GM18505 (cell line): ENCODE measurements at regions not wholly inside any gene's neighbourhood (a gene's known extent, or its start where the extent isn't known, plus 50 kb on each side); places are given as distances from the start of the nearest gene placed in this dataset.
"Not testable (repeated sequence)": the region's sequence is repeated elsewhere in the genome, so short reads cannot be mapped to it uniquely, and the experiment has no call there.

Source experiments
- ATAC-seq: cut with Tn5 transposase; IDR thresholded peaks from one replicate; pipeline ENCODE4 v1.9.1; 2021; ENCODE audit not compliant: unreplicated experiment
- POLR2A ChIP-seq: IDR thresholded peaks from 4 replicates; pipeline ENCODE4 v1.6.1; 2011; ENCODE audit warnings: borderline replicate concordance; ENCODE audit not compliant: insufficient read depth, insufficient read length; ENCODE audit errors: extremely low read depth

DNA sequence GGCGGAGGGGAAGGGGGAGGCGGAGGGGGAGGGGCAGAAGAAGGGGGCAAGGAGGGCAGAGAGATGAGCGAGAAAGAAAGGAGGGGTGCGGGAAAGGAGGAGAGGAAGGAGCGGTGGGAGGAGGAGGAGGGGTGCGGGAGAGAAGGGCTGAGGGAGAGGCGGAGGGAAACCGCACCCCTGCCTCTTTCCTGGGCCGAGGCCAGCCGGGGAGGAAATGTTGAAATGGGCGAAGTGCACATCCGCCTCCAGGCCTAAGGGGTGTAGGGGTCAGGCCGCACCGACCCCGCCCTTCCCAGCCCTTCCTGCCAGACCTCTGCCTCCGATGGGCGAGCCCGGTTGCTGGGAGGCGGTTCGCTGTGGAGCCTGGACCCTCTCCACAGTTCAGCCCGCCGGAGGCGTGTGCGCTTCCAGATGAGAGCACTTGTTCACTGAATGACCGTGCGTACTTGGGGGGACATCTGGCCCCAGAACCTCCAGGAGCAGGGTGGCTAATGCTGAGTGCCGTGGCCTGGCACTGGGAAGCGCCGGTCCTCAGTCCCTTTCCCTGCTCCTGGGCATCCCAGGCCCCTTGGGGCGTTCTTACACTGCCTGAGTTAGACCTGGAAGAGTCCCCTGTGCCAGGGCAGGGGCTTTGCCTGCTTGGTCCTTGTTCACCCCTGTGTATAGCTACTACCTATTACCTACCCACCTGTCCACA, 110.3 kb upstream of the KLF13 start:
- TF ChIP-seq POLR2A = peak; percentile 63
- peak; percentile 37 for ATAC-seq

DNA sequence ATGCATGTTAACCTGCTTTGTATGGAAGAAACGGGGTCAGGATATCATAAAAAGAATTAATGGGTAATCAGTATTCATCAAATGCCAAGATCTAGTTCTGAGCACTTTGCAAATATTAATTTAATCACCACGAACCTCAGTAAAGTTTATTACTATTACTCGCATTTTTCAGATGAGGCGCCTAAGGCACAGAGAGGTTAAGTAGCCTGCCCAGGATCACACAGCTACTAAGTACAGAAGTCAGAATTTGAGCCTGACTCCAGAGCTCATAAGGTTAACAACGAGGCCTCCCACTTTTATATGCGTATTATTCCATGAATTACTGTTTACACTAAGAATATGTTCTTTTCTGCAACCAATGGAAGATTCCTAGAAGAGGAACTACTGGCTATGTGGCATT, 109.6 kb upstream of the KLF13 start:
- ATAC-seq = no peak
- TF ChIP-seq POLR2A = no peak

DNA sequence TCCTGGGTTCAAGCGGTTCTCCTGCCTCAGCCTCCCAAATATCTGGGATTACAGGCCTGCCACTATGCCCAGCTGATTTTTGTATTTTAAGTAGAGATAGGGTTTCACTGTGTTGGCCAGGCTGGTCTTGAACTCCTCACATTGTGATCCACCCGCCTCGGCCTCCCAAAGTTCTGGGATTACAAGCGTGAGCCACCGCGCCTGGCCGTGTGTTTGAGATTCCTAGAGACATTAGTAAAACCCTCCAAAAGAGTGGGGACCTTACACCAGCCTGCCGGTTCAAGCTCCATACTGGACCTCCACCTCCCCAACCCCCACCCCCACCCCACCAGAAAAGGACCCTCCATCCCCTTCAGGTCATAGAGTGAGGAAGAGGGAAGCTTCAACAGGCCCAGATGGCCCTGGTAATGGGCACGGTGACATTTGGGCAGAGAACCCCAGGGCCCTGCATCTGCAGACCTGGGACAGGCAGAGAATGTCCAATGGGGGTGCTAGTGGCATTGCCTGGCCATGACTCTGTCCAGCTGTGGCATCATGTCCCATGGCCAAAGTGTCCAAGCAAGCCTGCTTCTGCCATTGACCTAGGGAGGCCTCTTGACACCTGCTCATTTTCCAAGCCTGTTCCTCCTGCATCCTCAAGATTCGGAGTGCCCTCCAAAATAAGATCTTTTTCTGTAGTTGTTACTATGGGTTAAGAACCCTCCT, 108.9 kb upstream of the KLF13 start:
- TF ChIP-seq POLR2A = peak; percentile 19
- ATAC-seq = no peak

DNA sequence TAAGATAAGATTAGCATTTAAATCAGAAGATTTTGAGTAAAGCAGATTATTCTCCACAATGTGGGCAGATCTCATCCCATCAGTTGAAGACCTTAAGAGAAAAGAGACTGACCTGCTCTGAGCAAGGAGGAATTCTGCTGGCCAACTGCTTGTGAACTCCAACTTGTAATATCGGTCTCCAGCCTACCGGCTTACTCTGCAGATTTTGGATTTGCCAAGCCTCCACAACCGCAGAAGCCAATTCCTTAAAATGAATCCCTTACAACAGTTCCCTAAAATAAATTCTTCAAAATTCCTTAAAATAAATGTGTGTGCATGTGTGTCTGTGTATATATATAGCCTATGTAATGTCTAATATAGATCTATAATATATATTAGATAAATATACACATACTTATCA, 107.4 kb upstream of the KLF13 start:
- ATAC-seq = no peak

DNA sequence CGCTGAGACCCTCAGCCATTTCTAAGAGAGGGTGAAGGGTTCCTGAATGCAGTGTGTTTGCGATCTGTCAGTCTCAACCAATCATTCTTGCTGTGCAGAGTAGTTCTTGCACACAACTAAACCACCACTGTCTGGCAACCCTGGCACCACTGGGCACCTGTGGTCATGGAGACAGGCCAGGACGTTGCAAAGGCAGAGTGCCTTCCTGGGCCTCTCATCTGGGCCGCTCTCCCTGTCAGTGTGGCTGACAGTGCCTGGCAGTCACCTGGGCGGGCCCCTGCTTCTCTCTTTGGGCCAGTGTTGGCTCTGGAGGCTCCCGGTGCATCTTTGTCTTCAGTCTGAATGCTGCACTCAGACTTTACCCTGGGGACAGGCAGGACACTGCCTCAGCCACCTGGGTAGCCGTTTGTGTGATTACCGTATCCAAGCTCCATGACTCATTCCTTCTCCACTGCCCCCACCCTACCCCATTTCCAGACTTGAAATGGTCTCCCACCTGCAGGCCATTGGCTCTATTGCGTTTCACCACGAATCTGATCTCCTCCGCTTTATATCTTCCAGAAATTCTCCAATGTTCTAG, 104.6 kb upstream of the KLF13 start:
- no peak for ATAC-seq
- no peak for TF ChIP-seq POLR2A

More for the DNA sequence above, 107.4 kb upstream of the KLF13 start:
- no peak for TF ChIP-seq POLR2A

DNA sequence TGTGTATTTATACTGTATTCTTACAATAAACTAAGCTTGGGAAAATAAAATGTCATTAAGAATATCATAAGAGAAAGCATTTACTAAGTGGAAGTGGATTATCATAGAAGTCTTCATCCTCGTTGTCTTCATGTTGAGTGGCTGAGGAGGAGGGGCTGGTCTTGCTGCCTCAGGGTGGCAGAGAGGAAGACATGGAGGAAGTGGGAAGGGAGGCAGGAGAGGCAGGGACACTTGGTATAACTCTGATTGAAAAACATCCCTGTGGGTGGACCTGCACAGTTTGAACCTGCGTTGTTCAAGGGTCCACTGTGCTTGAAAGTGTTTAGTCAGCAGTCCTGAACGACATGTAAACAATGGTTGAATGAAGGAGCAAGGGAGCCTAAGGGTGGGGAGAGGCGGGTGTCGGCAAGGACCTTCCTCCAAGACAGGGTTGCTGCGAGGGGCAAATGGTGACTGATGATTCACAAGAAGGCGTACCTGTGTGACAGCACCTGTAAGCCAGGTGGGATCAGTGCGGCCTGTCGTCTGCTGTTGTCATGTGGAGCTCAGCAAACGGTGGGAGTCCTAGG, 103.8 kb upstream of the KLF13 start:
- no peak for TF ChIP-seq POLR2A
- no peak for ATAC-seq

DNA sequence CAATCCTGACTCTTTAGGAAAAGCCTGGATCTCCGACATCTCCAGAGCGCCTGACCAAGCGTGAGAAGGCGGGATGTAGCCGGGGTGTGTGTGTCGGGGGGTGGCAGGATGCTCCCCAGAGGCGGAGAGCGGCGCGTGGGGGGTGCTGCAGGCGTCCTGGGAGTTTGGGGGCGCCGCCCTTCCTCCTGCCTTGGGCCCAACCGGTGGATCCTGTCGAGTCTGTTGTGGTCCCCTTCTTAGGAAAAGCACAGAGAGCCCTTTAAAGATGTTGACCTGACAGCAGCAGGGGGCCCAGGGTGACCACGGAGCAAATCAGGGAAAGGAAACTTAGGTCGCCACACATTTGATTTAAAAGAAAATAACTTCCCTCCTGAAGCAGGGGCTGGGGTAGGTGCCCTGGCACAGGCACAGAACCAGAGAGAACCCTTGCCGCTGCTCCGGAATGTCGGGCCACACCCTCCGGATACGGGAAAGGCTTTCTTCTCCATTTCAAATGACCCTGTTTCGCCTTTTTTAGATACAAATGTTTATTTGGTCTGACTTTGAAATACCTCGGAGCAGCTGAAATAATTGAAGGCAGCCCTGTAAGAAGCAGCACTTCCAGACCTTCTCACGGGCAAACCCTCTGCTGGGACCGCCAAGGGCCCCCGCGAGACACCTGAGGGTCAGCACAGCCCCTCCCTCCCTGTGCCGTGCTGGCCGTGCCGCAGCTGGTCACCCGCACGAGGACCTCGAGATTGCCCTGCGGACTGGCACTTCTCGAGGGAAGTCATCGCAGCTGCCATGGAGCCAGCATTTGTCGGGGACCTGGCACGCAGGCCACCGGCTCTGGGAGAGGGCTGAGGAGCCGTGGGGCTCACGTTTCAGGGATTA, 102.9 kb upstream of the KLF13 start:
- ATAC-seq = no peak
- no peak for TF ChIP-seq POLR2A

DNA sequence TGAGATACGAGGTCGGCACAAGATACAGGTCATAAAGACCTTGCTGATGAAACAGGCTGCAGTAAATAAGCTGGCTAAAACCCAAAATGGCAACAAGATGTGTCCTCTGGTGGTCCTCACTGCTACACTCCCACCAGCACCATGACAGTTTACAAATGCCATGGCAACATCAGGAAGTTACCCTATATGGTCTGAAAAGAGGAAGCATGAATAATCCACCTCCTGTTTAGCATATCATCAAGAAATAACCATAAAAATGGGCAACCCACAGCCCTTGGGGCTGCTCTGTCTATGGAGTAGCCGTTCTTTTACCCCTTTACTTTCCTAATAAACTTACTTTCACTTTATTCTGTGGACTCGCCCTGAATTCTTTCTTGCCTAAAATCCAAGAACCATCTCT, 102.0 kb upstream of the KLF13 start:
- ATAC-seq = not testable (repeated sequence)

DNA sequence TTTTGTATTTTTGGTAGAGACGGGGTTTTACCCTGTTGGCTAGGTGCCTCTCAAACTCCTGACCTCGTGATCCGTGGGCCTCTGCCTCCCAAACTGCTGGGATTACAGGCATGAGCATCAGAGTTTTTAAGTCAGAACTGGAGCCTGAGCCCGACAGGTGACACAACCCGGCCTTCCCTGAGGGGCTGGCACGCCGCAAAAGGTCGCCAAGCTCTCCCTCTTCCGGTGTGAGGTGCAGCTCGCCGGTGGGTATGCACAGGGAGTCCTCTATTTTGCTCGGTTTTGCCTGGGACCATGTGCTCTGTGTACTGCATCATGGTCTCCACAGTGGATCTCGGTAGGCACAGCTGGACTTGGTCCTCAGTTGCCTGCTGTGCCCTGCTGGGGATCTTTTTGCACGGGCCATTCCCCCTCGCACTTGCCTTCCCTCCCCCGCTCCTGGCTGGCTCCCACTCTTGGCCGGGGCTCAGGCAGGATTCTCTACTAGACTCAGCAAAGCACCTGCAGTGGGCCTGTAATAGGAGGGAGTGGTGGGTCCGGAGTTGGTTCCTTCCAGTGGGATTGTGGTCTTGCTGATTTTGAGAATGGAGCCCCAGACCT, 101.2 kb upstream of the KLF13 start:
- TF ChIP-seq POLR2A = no peak
- no peak for ATAC-seq

DNA sequence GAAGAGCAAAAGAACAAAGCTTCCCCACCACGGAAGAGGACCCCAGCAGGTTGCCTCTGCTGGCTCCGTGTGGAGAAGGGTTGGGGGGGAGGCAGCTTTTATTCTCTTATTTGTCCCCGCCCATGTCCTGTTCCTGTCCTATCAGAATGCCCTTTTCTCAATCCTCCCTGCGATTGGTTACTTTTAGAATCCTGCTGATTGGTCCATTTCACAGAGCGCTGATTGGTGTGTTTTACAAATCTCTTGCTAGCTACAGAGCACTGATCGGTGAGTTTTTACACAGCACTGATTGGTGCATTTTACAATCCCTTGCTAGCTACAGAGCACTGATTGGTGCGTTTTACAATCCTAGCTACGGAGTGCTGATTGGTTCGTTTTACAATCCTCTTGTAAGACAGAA, 100.6 kb upstream of the KLF13 start:
- no peak for ATAC-seq
- no peak for TF ChIP-seq POLR2A

DNA sequence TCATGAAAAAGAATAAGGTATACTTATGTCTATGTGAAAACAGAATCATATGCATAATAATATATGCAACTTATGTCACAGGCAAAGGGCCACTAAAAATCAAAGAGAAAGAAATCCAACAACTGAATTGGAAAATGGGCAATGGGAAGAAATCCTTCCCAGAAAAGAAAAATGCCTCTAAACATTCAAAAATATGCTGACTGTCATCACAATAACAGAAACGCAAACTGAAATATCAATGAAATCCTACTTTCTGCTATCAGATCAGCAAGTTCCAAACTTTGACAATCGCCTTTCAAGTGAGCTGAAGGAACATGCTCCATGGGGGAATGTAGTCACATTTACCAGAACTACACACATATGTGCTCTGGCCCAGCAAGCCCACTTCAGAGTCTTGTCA, 99.4 kb upstream of the KLF13 start:
- no peak for TF ChIP-seq POLR2A
- ATAC-seq = no peak

DNA sequence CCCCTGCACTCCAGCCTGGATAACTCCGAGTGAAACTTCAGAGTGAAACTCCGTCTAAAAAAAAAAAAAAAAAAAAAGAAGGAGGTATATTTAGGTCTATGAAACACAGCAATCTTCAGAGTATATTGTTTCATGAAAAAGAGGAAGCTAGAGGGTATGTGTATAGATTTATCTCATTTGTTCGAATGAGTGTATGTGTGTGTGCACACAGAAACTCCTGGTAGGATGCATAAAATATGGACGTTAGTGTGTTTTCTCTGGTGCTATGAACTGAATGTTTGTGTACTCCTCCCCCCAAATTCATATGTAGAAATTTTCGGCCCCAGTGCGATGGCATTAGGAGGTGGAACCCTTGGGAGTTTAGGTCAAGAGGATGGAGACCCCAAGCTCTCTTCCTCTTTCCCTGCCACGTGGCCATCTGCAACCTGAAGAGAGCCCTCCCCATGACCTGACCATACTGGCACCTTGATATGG, 98.6 kb upstream of the KLF13 start:
- TF ChIP-seq POLR2A = peak; percentile 48
- ATAC-seq = no peak

DNA sequence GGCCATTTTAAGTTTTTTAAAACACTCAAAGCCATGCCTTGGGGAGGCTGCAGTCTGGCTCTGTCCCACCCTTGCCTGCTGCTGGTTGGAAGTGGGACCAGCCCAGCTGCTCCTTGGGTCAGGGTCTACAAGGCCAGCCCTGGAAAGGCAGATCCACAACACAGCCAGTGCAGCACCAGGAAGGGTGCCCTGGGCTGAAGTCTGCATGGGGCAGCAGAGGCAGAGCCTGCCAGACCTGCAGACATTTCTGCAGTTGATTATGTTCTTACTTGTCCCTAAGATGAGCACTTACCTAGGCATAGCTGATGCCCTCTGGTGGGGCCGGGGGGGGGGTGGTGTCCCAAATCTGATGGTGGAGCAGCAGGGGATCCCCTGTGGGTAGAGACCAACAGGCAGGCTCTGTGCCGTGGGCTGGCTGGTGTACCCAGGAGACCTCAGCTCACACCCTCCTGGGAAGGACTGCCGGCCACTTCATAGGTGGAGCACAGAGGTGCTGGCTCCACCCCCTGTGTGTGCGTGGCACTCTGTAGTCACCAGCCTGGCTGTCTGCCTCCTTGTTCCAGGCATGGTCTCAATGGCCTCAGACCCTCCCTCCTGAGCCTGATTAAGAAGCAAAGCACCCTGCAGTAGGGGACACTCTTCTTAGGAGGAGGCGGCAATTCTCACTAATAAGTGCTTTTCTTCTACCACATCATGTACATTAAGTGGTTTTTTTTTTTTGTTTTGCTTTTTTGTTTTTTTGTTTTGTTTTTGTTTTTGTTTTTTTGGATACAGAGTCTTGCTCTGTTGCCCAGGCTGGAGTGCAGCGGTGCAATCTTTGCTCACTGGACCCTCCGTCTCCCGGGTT, 97.4 kb upstream of the KLF13 start:
- peak; percentile 93 for TF ChIP-seq POLR2A
- ATAC-seq = peak; percentile 56
